ENCODE measurements at regions not wholly inside any gene's neighbourhood (a gene's known extent, or its start where the extent isn't known, plus 50 kb on each side); places are given as distances from the start of the nearest gene placed in this dataset.
"Not testable (repeated sequence)": the region's sequence is repeated elsewhere in the genome, so short reads cannot be mapped to it uniquely, and the experiment has no call there.

DNA sequence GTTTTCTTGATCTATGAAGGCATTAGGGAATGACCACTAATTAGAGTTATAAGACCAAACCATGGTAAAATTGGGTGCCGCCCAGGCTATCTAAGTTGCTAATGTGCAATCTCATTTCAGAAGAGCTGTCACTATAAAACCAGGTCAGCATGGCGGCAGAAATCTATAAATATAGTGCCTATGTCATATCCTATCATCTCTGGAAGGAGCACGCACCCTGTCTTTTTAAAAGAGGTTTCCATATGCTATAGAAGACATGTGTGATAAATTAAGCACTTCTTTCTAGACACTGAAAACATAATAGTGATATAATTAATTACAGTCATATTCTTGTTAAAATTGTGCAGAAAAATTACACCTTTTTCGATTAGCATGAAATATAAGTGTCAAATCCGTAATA is 152.0 kb upstream of the MDFIC2 start:
- Mint-ChIP-seq H3K4me3 (ENCODE audit: unreplicated experiment) (no peak overlapping the region), H3K36me3 (ENCODE audit: insufficient read depth, unreplicated experiment) (no peaks in the 10 kb centered on the region), H3K27me3 (ENCODE audit: insufficient read depth, unreplicated experiment) (peaks cover 59% of the 10 kb centered on the region), H3K4me1 (ENCODE audit: insufficient read depth, unreplicated experiment) (no peaks in the 10 kb centered on the region), H3K9me3 (ENCODE audit: unreplicated experiment) (no peaks in the 10 kb centered on the region), H3K27ac (ENCODE audit: low read depth, unreplicated experiment) (no peak overlapping the region)
- ChIA-PET CTCF (no interaction called here), POLR2A (no interaction called here)
- intact Hi-C loops (cut with micrococcal nuclease) = no loop called here
- BruUV-seq (replicated peaks) = no TSS peak
- TF ChIP-seq, protein P1, sequence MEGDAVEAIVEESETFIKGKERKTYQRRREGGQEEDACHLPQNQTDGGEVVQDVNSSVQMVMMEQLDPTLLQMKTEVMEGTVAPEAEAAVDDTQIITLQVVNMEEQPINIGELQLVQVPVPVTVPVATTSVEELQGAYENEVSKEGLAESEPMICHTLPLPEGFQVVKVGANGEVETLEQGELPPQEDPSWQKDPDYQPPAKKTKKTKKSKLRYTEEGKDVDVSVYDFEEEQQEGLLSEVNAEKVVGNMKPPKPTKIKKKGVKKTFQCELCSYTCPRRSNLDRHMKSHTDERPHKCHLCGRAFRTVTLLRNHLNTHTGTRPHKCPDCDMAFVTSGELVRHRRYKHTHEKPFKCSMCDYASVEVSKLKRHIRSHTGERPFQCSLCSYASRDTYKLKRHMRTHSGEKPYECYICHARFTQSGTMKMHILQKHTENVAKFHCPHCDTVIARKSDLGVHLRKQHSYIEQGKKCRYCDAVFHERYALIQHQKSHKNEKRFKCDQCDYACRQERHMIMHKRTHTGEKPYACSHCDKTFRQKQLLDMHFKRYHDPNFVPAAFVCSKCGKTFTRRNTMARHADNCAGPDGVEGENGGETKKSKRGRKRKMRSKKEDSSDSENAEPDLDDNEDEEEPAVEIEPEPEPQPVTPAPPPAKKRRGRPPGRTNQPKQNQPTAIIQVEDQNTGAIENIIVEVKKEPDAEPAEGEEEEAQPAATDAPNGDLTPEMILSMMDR (IDR thresholded peaks at IDR 0.05; ENCODE audit: unreplicated experiment) = no peak
- DNase-seq (ENCODE audit: unreplicated experiment) = no peak

DNA sequence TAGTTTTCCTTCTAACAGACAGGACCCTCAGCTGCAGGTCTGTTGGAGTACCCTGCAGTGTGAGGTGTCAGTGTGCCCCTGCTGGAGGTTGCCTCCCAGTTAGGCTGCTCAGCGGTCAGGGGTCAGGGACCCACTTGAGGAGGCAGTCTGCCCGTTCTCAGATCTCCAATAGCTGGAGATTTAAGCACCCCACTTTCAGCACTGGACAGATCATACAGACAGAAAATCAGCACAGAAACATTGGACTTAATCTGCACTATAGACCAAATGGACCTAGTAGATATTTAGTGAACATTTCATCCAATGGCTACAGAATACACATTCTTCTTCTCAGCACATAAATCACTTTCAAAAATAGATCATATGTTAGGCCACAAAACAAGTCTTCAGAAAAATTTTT is 137.8 kb upstream of the MDFIC2 start:
- H3K4me3 Mint-ChIP-seq (ENCODE audit: unreplicated experiment); POLR2A ChIA-PET; CTCF ChIA-PET; intact Hi-C loops (cut with micrococcal nuclease); BruUV-seq (replicated peaks); DNase-seq (ENCODE audit: unreplicated experiment); H3K27me3 Mint-ChIP-seq (ENCODE audit: insufficient read depth, unreplicated experiment); H3K36me3 Mint-ChIP-seq (ENCODE audit: insufficient read depth, unreplicated experiment); H3K9me3 Mint-ChIP-seq (ENCODE audit: unreplicated experiment); H3K4me1 Mint-ChIP-seq (ENCODE audit: insufficient read depth, unreplicated experiment); H3K27ac Mint-ChIP-seq (ENCODE audit: low read depth, unreplicated experiment): not testable (repeated sequence)

DNA sequence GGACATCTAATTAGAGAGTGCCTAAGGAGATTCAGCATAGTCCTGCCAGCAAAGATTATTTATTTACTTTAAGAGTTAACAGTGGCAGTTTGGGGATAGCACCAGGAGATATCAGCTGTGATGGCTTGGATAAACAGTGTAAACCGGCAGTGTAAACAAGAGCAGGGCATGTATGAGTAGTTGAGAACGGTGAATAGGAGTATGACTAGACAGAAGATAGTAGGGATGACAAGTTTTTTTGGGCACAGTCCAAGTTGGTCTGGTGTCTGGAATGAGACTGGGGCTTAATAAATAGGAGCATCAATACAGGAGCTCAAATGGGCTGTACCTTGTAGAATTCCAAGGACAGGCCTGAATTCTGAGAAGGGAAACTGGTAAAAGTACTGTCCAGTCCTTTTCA is 123.0 kb upstream of the MDFIC2 start:
- H3K9me3 Mint-ChIP-seq (ENCODE audit: unreplicated experiment); BruUV-seq (replicated peaks); H3K36me3 Mint-ChIP-seq (ENCODE audit: insufficient read depth, unreplicated experiment); CTCF ChIA-PET; H3K4me1 Mint-ChIP-seq (ENCODE audit: insufficient read depth, unreplicated experiment); DNase-seq (ENCODE audit: unreplicated experiment); H3K4me3 Mint-ChIP-seq (ENCODE audit: unreplicated experiment); POLR2A ChIA-PET; intact Hi-C loops (cut with micrococcal nuclease); H3K27ac Mint-ChIP-seq (ENCODE audit: low read depth, unreplicated experiment): not testable (repeated sequence)
- peaks cover 72% of the 10 kb centered on the region for H3K27me3 Mint-ChIP-seq (ENCODE audit: insufficient read depth, unreplicated experiment)

DNA sequence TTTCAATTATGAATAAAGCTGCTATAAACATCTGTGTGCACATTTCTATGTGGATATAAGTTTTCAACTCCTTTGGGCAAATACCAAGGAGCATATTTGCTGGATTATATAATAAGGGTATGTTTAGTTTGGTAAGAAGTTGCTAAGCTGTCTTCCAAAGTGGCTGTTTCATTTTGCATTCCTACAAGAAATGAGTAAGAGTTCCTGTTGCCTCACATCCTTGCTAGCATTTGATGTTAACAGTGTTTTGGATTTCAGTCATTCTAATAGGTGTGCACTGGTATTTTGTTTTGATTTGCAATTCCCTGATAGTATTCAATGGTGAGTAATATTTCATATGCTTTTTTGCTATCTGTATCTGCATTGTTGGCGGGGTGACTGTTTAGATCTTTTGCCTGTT is 120.7 kb upstream of the MDFIC2 start:
- intact Hi-C loops (cut with micrococcal nuclease) = no loop called here
- no peak overlapping the region for H3K4me3 Mint-ChIP-seq (ENCODE audit: unreplicated experiment)
- no peak for DNase-seq (ENCODE audit: unreplicated experiment)
- peaks cover 64% of the 10 kb centered on the region for H3K27me3 Mint-ChIP-seq (ENCODE audit: insufficient read depth, unreplicated experiment)
- no TSS peak for BruUV-seq (replicated peaks)
- ChIA-PET CTCF (interaction anchor here (0.7 to 0.9 kb wide), 2 partner anchors 1247 to 1284 kb away, joined by 3 read pairs; no protein-coding TSS in a partner anchor), POLR2A (no interaction called here)
- H3K36me3 Mint-ChIP-seq (ENCODE audit: insufficient read depth, unreplicated experiment) = no peaks in the 10 kb centered on the region
- H3K4me1 Mint-ChIP-seq (ENCODE audit: insufficient read depth, unreplicated experiment) = no peaks in the 10 kb centered on the region
- H3K9me3 Mint-ChIP-seq (ENCODE audit: unreplicated experiment) = no peaks in the 10 kb centered on the region
- no peak overlapping the region for H3K27ac Mint-ChIP-seq (ENCODE audit: low read depth, unreplicated experiment)
- TF ChIP-seq, protein P1 (IDR thresholded peaks at IDR 0.05; ENCODE audit: unreplicated experiment) = no peak

DNA sequence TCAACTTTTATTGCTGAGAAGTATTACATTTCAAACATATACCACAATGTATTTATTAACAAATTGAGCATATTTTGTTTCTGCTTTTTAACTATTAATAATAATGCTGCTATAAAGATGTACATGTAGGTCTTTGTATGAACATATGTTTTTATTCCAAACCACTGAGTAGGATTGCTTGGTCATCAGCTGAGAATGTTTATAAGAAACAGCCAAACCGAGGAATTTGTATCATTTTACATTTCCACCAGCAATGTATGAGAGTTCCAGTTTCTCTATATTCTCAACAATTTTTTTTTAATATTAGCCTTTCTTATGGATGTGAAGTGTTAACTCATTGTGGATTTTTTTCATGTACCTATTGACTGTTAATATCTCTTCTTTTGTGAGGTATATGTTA is 119.5 kb upstream of the MDFIC2 start:
- DNase-seq (ENCODE audit: unreplicated experiment) = no peak
- Mint-ChIP-seq H3K27me3 (ENCODE audit: insufficient read depth, unreplicated experiment) (peaks cover 54% of the 10 kb centered on the region), H3K4me1 (ENCODE audit: insufficient read depth, unreplicated experiment) (no peaks in the 10 kb centered on the region), H3K4me3 (ENCODE audit: unreplicated experiment) (no peak overlapping the region), H3K27ac (ENCODE audit: low read depth, unreplicated experiment) (no peak overlapping the region), H3K36me3 (ENCODE audit: insufficient read depth, unreplicated experiment) (no peaks in the 10 kb centered on the region), H3K9me3 (ENCODE audit: unreplicated experiment) (no peaks in the 10 kb centered on the region)
- intact Hi-C loops (cut with micrococcal nuclease) = no loop called here
- POLR2A ChIA-PET = no interaction called here
- no TSS peak for BruUV-seq (replicated peaks)
- CTCF ChIA-PET = no interaction called here
- TF ChIP-seq, protein P1 (IDR thresholded peaks at IDR 0.05; ENCODE audit: unreplicated experiment) = no peak
